ENCODE measurements at regions not wholly inside any gene's neighbourhood (a gene's known extent, or its start where the extent isn't known, plus 50 kb on each side); places are given as distances from the start of the nearest gene placed in this dataset.
"Not testable (repeated sequence)": the region's sequence is repeated elsewhere in the genome, so short reads cannot be mapped to it uniquely, and the experiment has no call there.

DNA sequence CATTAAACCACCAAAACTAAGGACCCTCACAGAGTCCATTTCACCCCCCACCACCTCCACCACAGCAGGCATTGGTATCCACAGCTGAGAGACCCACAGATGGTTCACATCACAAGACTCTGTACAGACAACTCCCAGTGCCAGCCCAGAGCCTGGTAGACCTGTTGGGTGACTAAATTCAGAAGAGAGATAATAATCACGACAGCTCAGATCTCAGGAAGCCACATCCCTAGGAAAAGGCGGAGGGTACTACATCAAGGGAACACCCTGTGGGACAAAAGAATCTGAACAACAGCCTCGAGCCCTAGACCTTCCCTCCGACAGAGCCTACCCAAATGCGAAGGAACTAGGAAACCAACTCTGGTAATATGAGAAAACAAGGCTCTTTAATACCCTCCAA, 51.4 kb upstream of the TMEM45B start:
- TF ChIP-seq, protein P1, sequence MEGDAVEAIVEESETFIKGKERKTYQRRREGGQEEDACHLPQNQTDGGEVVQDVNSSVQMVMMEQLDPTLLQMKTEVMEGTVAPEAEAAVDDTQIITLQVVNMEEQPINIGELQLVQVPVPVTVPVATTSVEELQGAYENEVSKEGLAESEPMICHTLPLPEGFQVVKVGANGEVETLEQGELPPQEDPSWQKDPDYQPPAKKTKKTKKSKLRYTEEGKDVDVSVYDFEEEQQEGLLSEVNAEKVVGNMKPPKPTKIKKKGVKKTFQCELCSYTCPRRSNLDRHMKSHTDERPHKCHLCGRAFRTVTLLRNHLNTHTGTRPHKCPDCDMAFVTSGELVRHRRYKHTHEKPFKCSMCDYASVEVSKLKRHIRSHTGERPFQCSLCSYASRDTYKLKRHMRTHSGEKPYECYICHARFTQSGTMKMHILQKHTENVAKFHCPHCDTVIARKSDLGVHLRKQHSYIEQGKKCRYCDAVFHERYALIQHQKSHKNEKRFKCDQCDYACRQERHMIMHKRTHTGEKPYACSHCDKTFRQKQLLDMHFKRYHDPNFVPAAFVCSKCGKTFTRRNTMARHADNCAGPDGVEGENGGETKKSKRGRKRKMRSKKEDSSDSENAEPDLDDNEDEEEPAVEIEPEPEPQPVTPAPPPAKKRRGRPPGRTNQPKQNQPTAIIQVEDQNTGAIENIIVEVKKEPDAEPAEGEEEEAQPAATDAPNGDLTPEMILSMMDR (conservative IDR thresholded peaks at IDR 0.05; ENCODE audit: low read depth, low read length): not testable (repeated sequence)
- TF ChIP-seq, protein P2, sequence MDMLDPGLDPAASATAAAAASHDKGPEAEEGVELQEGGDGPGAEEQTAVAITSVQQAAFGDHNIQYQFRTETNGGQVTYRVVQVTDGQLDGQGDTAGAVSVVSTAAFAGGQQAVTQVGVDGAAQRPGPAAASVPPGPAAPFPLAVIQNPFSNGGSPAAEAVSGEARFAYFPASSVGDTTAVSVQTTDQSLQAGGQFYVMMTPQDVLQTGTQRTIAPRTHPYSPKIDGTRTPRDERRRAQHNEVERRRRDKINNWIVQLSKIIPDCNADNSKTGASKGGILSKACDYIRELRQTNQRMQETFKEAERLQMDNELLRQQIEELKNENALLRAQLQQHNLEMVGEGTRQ (IDR thresholded peaks at IDR 0.05; ENCODE audit: low read depth, low read length): not testable (repeated sequence)
- TF ChIP-seq CHD1 (IDR thresholded peaks at IDR 0.05; ENCODE audit: low read depth, low read length); SMC3 (IDR thresholded peaks at IDR 0.05; ENCODE audit: low read depth, low read length); RAD21 (IDR thresholded peaks at IDR 0.05; ENCODE audit: low read length); POLR2A (IDR thresholded peaks at IDR 0.05; ENCODE audit: low read depth, low read length); RCOR1 (IDR thresholded peaks at IDR 0.05; ENCODE audit: insufficient replicate concordance, low read length); NFE2L2 (IDR thresholded peaks at IDR 0.05; ENCODE audit: low read depth, low read length); RFX5 (IDR thresholded peaks at IDR 0.05; ENCODE audit: low read depth, low read length); CEBPB (IDR thresholded peaks at IDR 0.05; ENCODE audit: low read depth, low read length); MAFK (IDR thresholded peaks at IDR 0.05; ENCODE audit: low read depth, low read length): not testable (repeated sequence)

Data from IMR-90 (cell line).